Keratinocyte (primary cell): ENCODE measurements at regions not wholly inside any gene's neighbourhood (a gene's known extent, or its start where the extent isn't known, plus 50 kb on each side); places are given as distances from the start of the nearest gene placed in this dataset.

Experiments
- DNase-seq: peaks from one replicate; pipeline ENCODE4 v3.0.0-alpha.2; 2011; ENCODE audit warnings: low read depth, missing footprints, low spot score
- FAIRE-seq: peaks from 2 replicates; lab custom pipeline; 2011; peaks lifted over from hg19 to GRCh38; lab: Jason Lieb, UNC
- H2AFZ ChIP-seq: 2 replicates; pipeline ENCODE4 v1.6.0; 2012; ENCODE audit warnings: low read length, control low read depth, inconsistent platforms; ENCODE audit not compliant: control insufficient read depth
- H3K27ac ChIP-seq: 2 replicates; pipeline ENCODE4 v1.5.1; 2011; ENCODE audit warnings: low read length; ENCODE audit not compliant: control insufficient read depth, insufficient read depth
- H3K27me3 ChIP-seq: 3 replicates; pipeline ENCODE4 v1.6.0; 2011; ENCODE audit warnings: low read length; ENCODE audit not compliant: control insufficient read depth, insufficient read depth; ENCODE audit errors: extremely low read depth
- H3K36me3 ChIP-seq, 2 experiments: 2 replicates in 1 of 2; 3 replicates in 1 of 2; pipeline ENCODE4 v1.5.1; 2011; ENCODE audit warnings: low read length in 2 of 2, mild to moderate bottlenecking in 1 of 2; ENCODE audit not compliant: control insufficient read depth in 2 of 2, insufficient read depth in 2 of 2; ENCODE audit errors: extremely low read depth in 1 of 2
- H3K4me1 ChIP-seq: 3 replicates; pipeline ENCODE4 v1.5.1; 2011; ENCODE audit warnings: low read length; ENCODE audit not compliant: control insufficient read depth, insufficient read depth; ENCODE audit errors: extremely low read depth
- H3K4me2 ChIP-seq: 3 replicates; pipeline ENCODE4 v1.6.0; 2011; ENCODE audit warnings: low read depth, low read length; ENCODE audit not compliant: control insufficient read depth, insufficient read depth; ENCODE audit errors: extremely low read depth
- H3K4me3 ChIP-seq, 3 experiments: fragments of 200-600 bp in 1 of 3; sonication (generic) in 1 of 3; 2 replicates in 2 of 3; 3 replicates in 1 of 3; pipeline ENCODE4 v1.5.1; 2011 to 2016; ENCODE audit warnings: low read length in 3 of 3, mild to moderate bottlenecking in 3 of 3, control low read depth in 2 of 3, inconsistent platforms in 1 of 3, low read depth in 1 of 3, mixed read lengths in 1 of 3, mixed run types in 1 of 3, moderate library complexity in 1 of 3; ENCODE audit not compliant: control insufficient read depth in 2 of 3, insufficient read depth in 2 of 3; ENCODE audit errors: extremely low read depth in 1 of 3
- H3K79me2 ChIP-seq: 2 replicates; pipeline ENCODE4 v1.6.0; 2012; ENCODE audit warnings: low read length; ENCODE audit not compliant: control insufficient read depth, insufficient read depth
- H3K9ac ChIP-seq: 3 replicates; pipeline ENCODE4 v1.6.0; 2011; ENCODE audit warnings: low read length; ENCODE audit not compliant: control insufficient read depth, insufficient read depth; ENCODE audit errors: extremely low read depth
- H3K9me1 ChIP-seq: 3 replicates; pipeline ENCODE4 v1.6.0; 2011; ENCODE audit warnings: low read length; ENCODE audit not compliant: control insufficient read depth, insufficient read depth; ENCODE audit errors: extremely low read depth
- H3K9me3 ChIP-seq: 2 replicates; pipeline ENCODE4 v1.5.1; 2012; ENCODE audit warnings: low read depth, low read length; ENCODE audit not compliant: control insufficient read depth
- H4K20me1 ChIP-seq: 3 replicates; pipeline ENCODE4 v1.6.0; 2011; ENCODE audit warnings: low read length; ENCODE audit not compliant: control insufficient read depth, insufficient read depth; ENCODE audit errors: extremely low read depth
- CTCF ChIP-seq, 3 experiments: IDR thresholded peaks in 1 of 3; conservative IDR thresholded peaks in 1 of 3; optimal IDR thresholded peaks in 1 of 3; 2 replicates in 2 of 3; 3 replicates in 1 of 3; pipeline versions ENCODE3 to v1.5.1; 2011; ENCODE audit warnings: low read length in 3 of 3, mild to moderate bottlenecking in 3 of 3, moderate library complexity in 2 of 3, control low read depth in 1 of 3, inconsistent platforms in 1 of 3; ENCODE audit not compliant: insufficient read depth in 2 of 3; ENCODE audit errors: extremely low read depth in 1 of 3
- EZH2 ChIP-seq: IDR thresholded peaks from one replicate; pipeline ENCODE4 v1.6.1; 2012; ENCODE audit warnings: inconsistent platforms, mild to moderate bottlenecking, low read length, moderate library complexity
- dilution Hi-C: fragments of 300-500 bp; cut with MboI; formaldehyde crosslinking; loops from one replicate; pipeline ENCODE4 v1.7.0; 2020; ENCODE audit warnings: low sequenced_read_pairs; ENCODE audit not compliant: extremely low pct_ligation_motif_present

DNA sequence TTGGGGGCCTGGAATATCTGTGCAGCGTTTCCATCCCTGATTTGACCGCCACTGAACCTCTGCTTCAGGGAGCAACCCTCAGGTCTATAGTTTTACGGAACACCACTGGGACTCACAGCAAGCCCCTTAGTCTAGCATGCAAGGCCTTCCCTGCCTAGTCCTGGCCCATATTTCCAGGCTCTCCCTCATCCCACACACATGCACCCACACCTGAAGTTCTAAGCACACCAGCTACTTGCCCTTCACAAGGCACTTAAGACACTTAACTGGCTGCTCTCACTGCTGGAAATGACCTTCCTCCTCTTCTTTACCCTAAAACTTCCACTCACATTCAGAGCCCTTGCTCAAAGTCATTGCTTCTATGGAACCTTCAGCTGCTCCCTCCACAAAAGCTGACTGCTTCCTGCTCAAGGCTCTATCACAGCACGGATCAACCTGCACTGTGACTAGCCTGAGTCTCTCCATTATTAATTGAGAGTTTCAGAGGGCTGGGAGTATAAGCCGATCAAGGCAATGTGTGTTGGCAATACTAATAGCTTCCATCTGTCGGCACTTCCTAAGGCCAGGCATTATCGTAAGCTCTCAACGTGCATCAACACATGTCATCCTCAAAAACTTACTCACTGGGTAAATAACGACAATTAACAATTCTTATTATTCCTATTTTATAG lies 84.3 kb downstream of the RRAGC start:
- no peak for TF ChIP-seq CTCF (optimal IDR thresholded peaks at IDR 0.05 in 1 of 3, IDR thresholded peaks at IDR 0.05 in 1 of 3, conservative IDR thresholded peaks at IDR 0.05 in 1 of 3; ENCODE audit: extremely low read depth in 1 of 3, insufficient read depth in 2 of 3, low read length in 3 of 3)
- no peak for TF ChIP-seq EZH2
- FAIRE-seq: no peak
- no peak for DNase-seq
- Histone ChIP-seq H3K27ac (no peak overlapping the region), H3K36me3 (no peaks in the 10 kb centered on the region), H4K20me1 (no peaks in the 10 kb centered on the region), H3K9me1 (no peaks in the 10 kb centered on the region), H3K27me3 (no peaks in the 10 kb centered on the region), H3K4me3 (no peak overlapping the region), H3K4me1 (no peaks in the 10 kb centered on the region), H3K4me2 (no peak overlapping the region), H3K9me3 (no peaks in the 10 kb centered on the region), H3K79me2 (no peaks in the 10 kb centered on the region), H2AFZ (no peak overlapping the region), H3K9ac (no peak overlapping the region)
- dilution Hi-C loops: no loop called here

GRCh38 chr1:38773483-38773882 lies 86.1 kb downstream of the RRAGC start:
- Histone ChIP-seq H3K27ac (no peak overlapping the region), H2AFZ (no peak overlapping the region), H3K9me1 (no peaks in the 10 kb centered on the region), H3K4me3 (no peak overlapping the region), H3K27me3 (no peaks in the 10 kb centered on the region), H4K20me1 (no peaks in the 10 kb centered on the region), H3K79me2 (no peaks in the 10 kb centered on the region), H3K9me3 (no peaks in the 10 kb centered on the region), H3K4me1 (no peaks in the 10 kb centered on the region), H3K36me3 (no peaks in the 10 kb centered on the region), H3K4me2 (no peak overlapping the region), H3K9ac (no peak overlapping the region)
- DNase-seq: no peak
- FAIRE-seq: no peak
- TF ChIP-seq EZH2: no peak
- no peak for TF ChIP-seq CTCF (optimal IDR thresholded peaks at IDR 0.05 in 1 of 3, IDR thresholded peaks at IDR 0.05 in 1 of 3, conservative IDR thresholded peaks at IDR 0.05 in 1 of 3; ENCODE audit: extremely low read depth in 1 of 3, insufficient read depth in 2 of 3, low read length in 3 of 3)
- dilution Hi-C loops: no loop called here
